HepG2 (cell line): ENCODE measurements at regions not wholly inside any gene's neighbourhood (a gene's known extent, or its start where the extent isn't known, plus 50 kb on each side); places are given as distances from the start of the nearest gene placed in this dataset.

Source experiments
- ARNTL ChIP-seq: sonication (generic); formaldehyde crosslinking; IDR thresholded peaks from 2 replicates; pipeline ENCODE4 v1.4.0; 2020; ENCODE audit warnings: mild to moderate bottlenecking, missing genetic modification reagents
- DBP ChIP-seq: sonication (generic); formaldehyde crosslinking; IDR thresholded peaks from 2 replicates; pipeline ENCODE4 v1.4.0; 2020; ENCODE audit warnings: missing genetic modification reagents; ENCODE audit errors: not compliant biosample characterization
- ETV5 ChIP-seq: IDR thresholded peaks from 2 replicates; pipeline ENCODE4 v1.6.1; 2018; ENCODE audit warnings: missing biosample characterization, missing genetic modification reagents, inconsistent platforms, borderline replicate concordance
- HES4 ChIP-seq: sonication (generic); formaldehyde crosslinking; IDR thresholded peaks from 2 replicates; pipeline ENCODE4 v1.9.0; 2021; ENCODE audit warnings: mild to moderate bottlenecking, missing genetic modification reagents, borderline replicate concordance
- IRF2 ChIP-seq: IDR thresholded peaks from 2 replicates; pipeline ENCODE4 v1.6.1; 2018; ENCODE audit warnings: missing genetic modification reagents, missing compliant biosample characterization
- KDM2A ChIP-seq: sonication (generic); formaldehyde crosslinking; IDR thresholded peaks from 2 replicates; pipeline ENCODE4 v1.4.0; 2020; ENCODE audit warnings: low read depth, missing genetic modification reagents, borderline replicate concordance
- MIER3 ChIP-seq: IDR thresholded peaks from 2 replicates; pipeline ENCODE4 v1.6.1; 2016; ENCODE audit warnings: missing compliant biosample characterization, borderline replicate concordance
- NFRKB ChIP-seq: fragments of 450-650 bp; IDR thresholded peaks from 2 replicates; pipeline ENCODE4 v1.6.1; 2017
- SAFB2 ChIP-seq: sonication (generic); formaldehyde crosslinking; IDR thresholded peaks from 2 replicates; pipeline ENCODE4 v1.5.1; 2020; ENCODE audit warnings: missing genetic modification reagents, low read depth, mild to moderate bottlenecking, borderline replicate concordance
- THAP11 ChIP-seq: IDR thresholded peaks from 2 replicates; pipeline ENCODE4 v1.6.1; 2016; ENCODE audit warnings: missing biosample characterization, missing genetic modification reagents
- TOPORS ChIP-seq: sonication (generic); formaldehyde crosslinking; IDR thresholded peaks from 2 replicates; pipeline ENCODE4 v1.8.0; 2023; ENCODE audit warnings: mild to moderate bottlenecking, missing genetic modification reagents
- YY1 ChIP-seq: IDR thresholded peaks from 2 replicates; pipeline ENCODE4 v1.6.1; 2011; ENCODE audit warnings: low read length, low read depth, moderate library complexity, mild to moderate bottlenecking; ENCODE audit not compliant: insufficient read depth, insufficient replicate concordance
- ZFAT ChIP-seq: sonication (generic); formaldehyde crosslinking; conservative IDR thresholded peaks from 2 replicates; pipeline ENCODE4 v1.8.1; 2023; ENCODE audit warnings: missing genetic modification reagents, inconsistent platforms
- ZMYM4 ChIP-seq: sonication (generic); formaldehyde crosslinking; IDR thresholded peaks from 2 replicates; pipeline ENCODE4 v1.8.1; 2023; ENCODE audit warnings: mild to moderate bottlenecking, missing genetic modification reagents
- ZNF24 ChIP-seq: fragments of 450-650 bp; IDR thresholded peaks from 2 replicates; pipeline ENCODE4 v1.6.1; 2017; ENCODE audit warnings: antibody characterized with exemption, mild to moderate bottlenecking
- ZNF431 ChIP-seq: sonication (generic); formaldehyde crosslinking; IDR thresholded peaks from 2 replicates; pipeline ENCODE4 v1.9.0; 2022; ENCODE audit warnings: missing genetic modification reagents, low read depth, mild to moderate bottlenecking, borderline replicate concordance
- ZNF496 ChIP-seq: sonication (generic); formaldehyde crosslinking; IDR thresholded peaks from 2 replicates; pipeline ENCODE4 v1.8.1; 2023; ENCODE audit warnings: mild to moderate bottlenecking, moderate library complexity, missing genetic modification reagents; ENCODE audit not compliant: insufficient replicate concordance
- ZNF788 ChIP-seq: sonication (generic); formaldehyde crosslinking; IDR thresholded peaks from 2 replicates; pipeline ENCODE4 v1.5.0; 2020; ENCODE audit warnings: mild to moderate bottlenecking, missing genetic modification reagents, borderline replicate concordance
- TF ChIP-seq, protein P1 (sequence below): sonication (generic); formaldehyde crosslinking; IDR thresholded peaks from 2 replicates; pipeline ENCODE4 v1.8.1; 2023; ENCODE audit warnings: mild to moderate bottlenecking, missing genetic modification reagents, borderline replicate concordance
- TF ChIP-seq, protein P2 (sequence below): sonication (generic); formaldehyde crosslinking; IDR thresholded peaks from 2 replicates; pipeline ENCODE4 v1.5.1; 2020; ENCODE audit warnings: mild to moderate bottlenecking, missing genetic modification reagents
- TF ChIP-seq, protein P3 (sequence below): sonication (generic); formaldehyde crosslinking; IDR thresholded peaks from 2 replicates; pipeline ENCODE4 v1.4.0; 2020; ENCODE audit warnings: missing genetic modification reagents, mild to moderate bottlenecking, borderline replicate concordance

GRCh38 chr2:145800151-145801091 is 1280.5 kb upstream of the ZEB2 start (continued):
- TF ChIP-seq HES4 (CRISPR knock-in tag) (no peak), ZFAT (CRISPR knock-in tag) (no peak), IRF2 (peak; percentile 92), DBP (no peak), NFRKB (no peak), MIER3 (CRISPR knock-in tag) (peak; percentile 100), ZNF24 (peak; percentile 81; the same call in 1 of the 2 replicates), ETV5 (CRISPR knock-in tag) (peak; percentile 73; the same call in 1 of the 2 replicates), YY1 (peak; percentile 20), SAFB2 (no peak; the same call in 1 of the 2 replicates), ZMYM4 (CRISPR knock-in tag) (peak; percentile 99), ZNF788 (CRISPR knock-in tag) (peak; percentile 40; the same call in 1 of the 2 replicates), TOPORS (CRISPR knock-in tag) (peak; percentile 87; the same call in 1 of the 2 replicates), ZNF496 (no peak), ARNTL (CRISPR knock-in tag) (0 out of 2 replicates have a peak, but pooled peaks have one; percentile 49), ZNF431 (CRISPR knock-in tag) (peak; percentile 71; the same call in 1 of the 2 replicates), KDM2A (CRISPR knock-in tag) (peak; percentile 67; the same call in 1 of the 2 replicates), THAP11 (CRISPR knock-in tag) (peak; percentile 87)
- TF ChIP-seq, protein P1, sequence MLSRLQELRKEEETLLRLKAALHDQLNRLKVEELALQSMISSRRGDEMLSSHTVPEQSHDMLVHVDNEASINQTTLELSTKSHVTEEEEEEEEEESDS (CRISPR knock-in tag) = no peak
- TF ChIP-seq, protein P2, sequence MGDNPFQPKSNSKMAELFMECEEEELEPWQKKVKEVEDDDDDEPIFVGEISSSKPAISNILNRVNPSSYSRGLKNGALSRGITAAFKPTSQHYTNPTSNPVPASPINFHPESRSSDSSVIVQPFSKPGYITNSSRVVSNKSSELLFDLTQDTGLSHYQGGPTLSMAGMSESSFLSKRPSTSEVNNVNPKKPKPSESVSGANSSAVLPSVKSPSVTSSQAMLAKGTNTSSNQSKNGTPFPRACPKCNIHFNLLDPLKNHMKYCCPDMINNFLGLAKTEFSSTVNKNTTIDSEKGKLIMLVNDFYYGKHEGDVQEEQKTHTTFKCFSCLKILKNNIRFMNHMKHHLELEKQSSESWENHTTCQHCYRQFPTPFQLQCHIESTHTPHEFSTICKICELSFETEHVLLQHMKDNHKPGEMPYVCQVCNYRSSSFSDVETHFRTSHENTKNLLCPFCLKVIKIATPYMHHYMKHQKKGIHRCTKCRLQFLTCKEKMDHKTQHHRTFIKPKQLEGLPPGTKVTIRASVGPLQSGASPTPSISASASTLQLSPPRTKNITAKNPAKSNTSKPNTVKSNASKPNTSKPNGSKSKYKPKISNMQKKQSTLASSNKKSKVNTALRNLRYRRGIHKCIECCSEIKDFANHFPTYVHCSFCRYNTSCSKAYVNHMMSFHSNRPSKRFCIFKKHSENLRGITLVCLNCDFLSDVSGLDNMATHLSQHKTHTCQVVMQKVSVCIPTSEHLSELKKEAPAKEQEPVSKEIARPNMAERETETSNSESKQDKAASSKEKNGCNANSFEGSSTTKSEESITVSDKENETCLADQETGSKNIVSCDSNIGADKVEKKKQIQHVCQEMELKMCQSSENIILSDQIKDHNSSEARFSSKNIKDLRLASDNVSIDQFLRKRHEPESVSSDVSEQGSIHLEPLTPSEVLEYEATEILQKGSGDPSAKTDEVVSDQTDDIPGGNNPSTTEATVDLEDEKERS (CRISPR knock-in tag) = peak; percentile 98
- TF ChIP-seq, protein P3, sequence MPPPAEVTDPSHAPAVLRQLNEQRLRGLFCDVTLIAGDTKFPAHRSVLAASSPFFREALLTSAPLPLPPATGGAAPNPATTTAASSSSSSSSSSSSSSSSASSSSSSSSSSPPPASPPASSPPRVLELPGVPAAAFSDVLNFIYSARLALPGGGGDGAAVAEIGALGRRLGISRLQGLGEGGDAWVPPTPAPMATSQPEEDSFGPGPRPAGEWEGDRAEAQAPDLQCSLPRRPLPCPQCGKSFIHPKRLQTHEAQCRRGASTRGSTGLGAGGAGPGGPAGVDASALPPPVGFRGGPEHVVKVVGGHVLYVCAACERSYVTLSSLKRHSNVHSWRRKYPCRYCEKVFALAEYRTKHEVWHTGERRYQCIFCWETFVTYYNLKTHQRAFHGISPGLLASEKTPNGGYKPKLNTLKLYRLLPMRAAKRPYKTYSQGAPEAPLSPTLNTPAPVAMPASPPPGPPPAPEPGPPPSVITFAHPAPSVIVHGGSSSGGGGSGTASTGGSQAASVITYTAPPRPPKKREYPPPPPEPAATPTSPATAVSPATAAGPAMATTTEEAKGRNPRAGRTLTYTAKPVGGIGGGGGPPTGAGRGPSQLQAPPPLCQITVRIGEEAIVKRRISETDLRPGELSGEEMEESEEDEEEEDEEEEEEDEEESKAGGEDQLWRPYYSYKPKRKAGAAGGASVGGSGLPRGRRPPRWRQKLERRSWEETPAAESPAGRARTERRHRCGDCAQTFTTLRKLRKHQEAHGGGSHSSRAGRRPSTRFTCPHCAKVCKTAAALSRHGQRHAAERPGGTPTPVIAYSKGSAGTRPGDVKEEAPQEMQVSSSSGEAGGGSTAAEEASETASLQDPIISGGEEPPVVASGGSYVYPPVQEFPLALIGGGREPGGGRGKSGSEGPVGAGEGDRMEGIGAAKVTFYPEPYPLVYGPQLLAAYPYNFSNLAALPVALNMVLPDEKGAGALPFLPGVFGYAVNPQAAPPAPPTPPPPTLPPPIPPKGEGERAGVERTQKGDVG = no peak; the same call in 1 of the 2 replicates
